Cerebellar nuclear complex (tissue), 1 donor: ENCODE measurements at regions not wholly inside any gene's neighbourhood (a gene's known extent, or its start where the extent isn't known, plus 50 kb on each side); places are given as distances from the start of the nearest gene placed in this dataset.
"Not testable (repeated sequence)": the region's sequence is repeated elsewhere in the genome, so short reads cannot be mapped to it uniquely, and the experiment has no call there.

Source experiments
- DNase-seq, 2 experiments: peaks; one replicate each; lab custom pipeline; 2025; lab: John Stamatoyannopoulos, UW

GRCh38 chr4:98828801-98829200 is 100.1 kb downstream of the EIF4E start:
- DNase-seq, result no peak

- no peak for DNase-seq
These were observed 101.3 kb downstream of the EIF4E start for GRCh38 chr4:98827661-98828060.

GRCh38 chr4:98822144-98822543 is 106.8 kb downstream of the EIF4E start:
- DNase-seq, result no peak

GRCh38 chr4:98818116-98818515 is 110.8 kb downstream of the EIF4E start:
- not testable (repeated sequence) for DNase-seq

- no peak for DNase-seq
These were observed 112.1 kb downstream of the EIF4E start for GRCh38 chr4:98816816-98817215.

- DNase-seq, result no peak
These were observed 112.5 kb downstream of the EIF4E start for GRCh38 chr4:98816386-98816785.

- DNase-seq, result no peak
These were observed 124.5 kb downstream of the EIF4E start for GRCh38 chr4:98804403-98804802.

- no peak for DNase-seq
These were observed 125.7 kb downstream of the EIF4E start for GRCh38 chr4:98803251-98803650.

- no peak for DNase-seq
These were observed 126.1 kb downstream of the EIF4E start for GRCh38 chr4:98802770-98803198.

GRCh38 chr4:98801259-98801725 is 127.6 kb downstream of the EIF4E start:
- DNase-seq, result no peak

GRCh38 chr4:98796991-98797390 is 131.9 kb downstream of the EIF4E start:
- no peak for DNase-seq

GRCh38 chr4:98794565-98795205 is 134.2 kb downstream of the EIF4E start:
- no peak for DNase-seq

- no peak for DNase-seq
These were observed 135.2 kb upstream of the TSPAN5 start for GRCh38 chr4:98793658-98794057.

GRCh38 chr4:98786866-98787265 is 128.5 kb upstream of the TSPAN5 start:
- DNase-seq, result no peak

- DNase-seq, result no peak
These were observed 126.7 kb upstream of the TSPAN5 start for GRCh38 chr4:98784947-98785706.

GRCh38 chr4:98781641-98782357 is 123.4 kb upstream of the TSPAN5 start:
- no peak for DNase-seq

- DNase-seq, result no peak
These were observed 122.5 kb upstream of the TSPAN5 start for GRCh38 chr4:98780926-98781325.

GRCh38 chr4:98779088-98779487 is 120.7 kb upstream of the TSPAN5 start:
- no peak for DNase-seq

GRCh38 chr4:98778206-98778605 is 119.8 kb upstream of the TSPAN5 start:
- DNase-seq, result no peak

- no peak for DNase-seq
These were observed 117.3 kb upstream of the TSPAN5 start for GRCh38 chr4:98775672-98776071.

GRCh38 chr4:98773638-98774037 is 115.2 kb upstream of the TSPAN5 start:
- no peak for DNase-seq

- no peak for DNase-seq
These were observed 113.7 kb upstream of the TSPAN5 start for GRCh38 chr4:98771959-98772632.
